Fibroblast of villous mesenchyme (primary cell): ENCODE measurements at regions not wholly inside any gene's neighbourhood (a gene's known extent, or its start where the extent isn't known, plus 50 kb on each side); places are given as distances from the start of the nearest gene placed in this dataset.

ENCODE experiments used
- DNase-seq: peaks from one replicate; pipeline ENCODE4 v3.0.0-alpha.2; 2010; ENCODE audit warnings: low read depth
- H3K4me3 ChIP-seq: 2 replicates; pipeline ENCODE4 v1.5.1; 2011; ENCODE audit warnings: low read depth, mild to moderate bottlenecking, low read length
- TF ChIP-seq, protein P1 (sequence below): IDR thresholded peaks from 2 replicates; pipeline ENCODE4 v1.5.1; 2012; ENCODE audit warnings: low read depth, mild to moderate bottlenecking, low read length; ENCODE audit not compliant: insufficient read depth

GRCh38 chr4:132313852-132314251 is 835.2 kb upstream of the PCDH10 start:
- DNase-seq, result no peak
- H3K4me3 ChIP-seq, result no peak overlapping the region
- TF ChIP-seq, protein P1, sequence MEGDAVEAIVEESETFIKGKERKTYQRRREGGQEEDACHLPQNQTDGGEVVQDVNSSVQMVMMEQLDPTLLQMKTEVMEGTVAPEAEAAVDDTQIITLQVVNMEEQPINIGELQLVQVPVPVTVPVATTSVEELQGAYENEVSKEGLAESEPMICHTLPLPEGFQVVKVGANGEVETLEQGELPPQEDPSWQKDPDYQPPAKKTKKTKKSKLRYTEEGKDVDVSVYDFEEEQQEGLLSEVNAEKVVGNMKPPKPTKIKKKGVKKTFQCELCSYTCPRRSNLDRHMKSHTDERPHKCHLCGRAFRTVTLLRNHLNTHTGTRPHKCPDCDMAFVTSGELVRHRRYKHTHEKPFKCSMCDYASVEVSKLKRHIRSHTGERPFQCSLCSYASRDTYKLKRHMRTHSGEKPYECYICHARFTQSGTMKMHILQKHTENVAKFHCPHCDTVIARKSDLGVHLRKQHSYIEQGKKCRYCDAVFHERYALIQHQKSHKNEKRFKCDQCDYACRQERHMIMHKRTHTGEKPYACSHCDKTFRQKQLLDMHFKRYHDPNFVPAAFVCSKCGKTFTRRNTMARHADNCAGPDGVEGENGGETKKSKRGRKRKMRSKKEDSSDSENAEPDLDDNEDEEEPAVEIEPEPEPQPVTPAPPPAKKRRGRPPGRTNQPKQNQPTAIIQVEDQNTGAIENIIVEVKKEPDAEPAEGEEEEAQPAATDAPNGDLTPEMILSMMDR, result no peak

GRCh38 chr4:132316738-132317137 is 832.4 kb upstream of the PCDH10 start:
- DNase-seq, result no peak
- no peak overlapping the region for H3K4me3 ChIP-seq
- TF ChIP-seq, protein P1, result no peak

DNA sequence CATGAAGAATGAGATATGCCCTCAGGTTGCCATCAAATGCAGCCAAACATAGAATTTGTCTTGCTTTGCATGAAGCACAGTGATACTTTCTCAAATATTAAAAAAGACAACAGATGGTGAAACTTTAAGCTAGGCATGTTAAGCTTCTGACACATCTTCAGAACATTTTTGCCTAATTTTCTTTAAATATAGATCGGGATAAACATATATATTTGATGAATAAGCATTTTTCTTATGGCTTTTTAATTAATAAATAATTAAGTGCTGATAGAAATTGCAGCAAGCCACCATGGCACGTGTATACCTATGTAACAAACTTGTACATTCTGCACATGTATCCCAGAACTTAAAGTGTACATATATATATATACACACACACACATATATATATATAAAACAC is 831.2 kb upstream of the PCDH10 start:
- no peak for DNase-seq
- TF ChIP-seq, protein P1, result no peak
- no peak overlapping the region for H3K4me3 ChIP-seq

GRCh38 chr4:132328761-132329160 is 820.3 kb upstream of the PCDH10 start:
- no peak for DNase-seq
- TF ChIP-seq, protein P1, result no peak
- H3K4me3 ChIP-seq, result no peak overlapping the region

DNA sequence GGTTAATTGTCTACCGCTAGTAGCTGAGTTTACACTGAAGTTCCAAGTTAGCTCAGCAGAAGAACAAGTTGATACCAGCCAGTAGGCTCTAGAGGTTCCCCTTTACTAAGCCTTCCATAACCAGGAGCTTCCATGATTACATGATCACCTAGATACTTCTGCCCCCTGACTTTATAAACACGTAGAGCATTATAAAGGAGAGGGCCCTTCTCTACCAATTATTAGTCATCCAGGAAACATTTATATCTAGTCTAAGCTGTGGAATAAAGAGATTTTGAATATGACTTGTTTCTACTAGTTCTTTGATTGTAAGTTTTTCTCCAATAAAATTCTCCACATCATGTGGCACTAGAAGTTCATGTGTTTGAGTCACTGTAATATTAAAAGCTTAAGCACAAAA is 818.1 kb upstream of the PCDH10 start:
- TF ChIP-seq, protein P1, result no peak
- H3K4me3 ChIP-seq, result no peak overlapping the region
- no peak for DNase-seq

DNA sequence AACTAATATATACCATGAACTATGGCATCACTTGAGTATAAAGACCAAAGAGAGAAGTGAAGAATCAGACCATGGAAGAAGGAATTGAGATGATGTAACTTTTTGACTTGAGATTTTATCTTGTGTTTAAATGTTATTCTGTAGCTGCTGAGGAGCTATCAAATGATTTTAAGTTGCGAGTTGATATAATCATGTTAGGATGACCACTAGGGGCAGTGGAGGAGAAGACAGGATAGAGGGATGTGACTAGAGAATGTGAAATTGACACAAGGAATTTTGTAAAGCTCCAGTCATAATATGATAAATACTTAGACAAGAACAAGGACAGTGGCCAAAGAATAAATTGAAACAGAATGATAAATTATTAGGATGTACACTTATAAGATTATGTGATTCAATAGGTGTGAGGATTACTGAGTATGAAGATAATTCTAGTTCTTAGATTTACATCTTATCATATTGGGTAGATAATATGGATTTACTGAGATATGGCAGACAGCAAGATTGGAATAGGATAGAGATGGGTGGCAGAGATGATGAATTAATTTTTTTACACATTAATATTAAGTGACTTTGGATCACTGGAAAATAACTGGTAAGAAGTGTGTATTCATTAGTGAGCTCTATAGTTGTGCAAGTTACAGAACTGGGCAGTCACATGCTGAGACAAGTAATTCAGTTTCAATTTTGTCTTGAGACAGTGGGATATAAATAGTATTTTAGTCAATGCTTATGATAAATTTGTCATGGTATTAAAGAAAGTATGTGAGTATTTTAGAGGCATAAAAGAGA is 816.0 kb upstream of the PCDH10 start:
- TF ChIP-seq, protein P1, result peak; percentile 52
- DNase-seq, result peak; percentile 11
- H3K4me3 ChIP-seq, result no peak overlapping the region

DNA sequence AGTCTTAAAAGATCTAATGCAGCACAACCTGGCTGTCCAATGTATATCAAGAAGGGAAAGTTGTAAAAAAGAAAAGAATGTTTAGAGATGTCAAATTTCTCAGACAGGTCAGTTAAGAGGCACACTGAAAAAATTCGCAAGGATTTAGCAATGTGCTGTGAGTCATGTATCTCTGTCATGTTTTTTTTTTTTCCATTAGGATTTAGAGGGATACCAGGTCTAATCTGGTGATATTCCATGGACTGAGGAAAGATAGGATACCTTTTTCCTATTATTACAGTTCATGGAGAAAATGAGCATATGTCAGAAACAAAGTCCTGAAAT is 815.4 kb upstream of the PCDH10 start:
- TF ChIP-seq, protein P1, result no peak
- DNase-seq, result peak; percentile 56
- H3K4me3 ChIP-seq, result no peak overlapping the region
